GM21447 (cell line): ENCODE measurements at regions not wholly inside any gene's neighbourhood (a gene's known extent, or its start where the extent isn't known, plus 50 kb on each side); places are given as distances from the start of the nearest gene placed in this dataset.
A peak's percentile ranks its signal among the peaks of the same experiment; 100 is the strongest.
"Not testable (repeated sequence)": the region's sequence is repeated elsewhere in the genome, so short reads cannot be mapped to it uniquely, and the experiment has no call there.

Experiments used
- ATAC-seq: cut with Tn5 transposase; IDR thresholded peaks from one replicate; pipeline ENCODE4 v1.9.1; 2021; ENCODE audit not compliant: unreplicated experiment

DNA sequence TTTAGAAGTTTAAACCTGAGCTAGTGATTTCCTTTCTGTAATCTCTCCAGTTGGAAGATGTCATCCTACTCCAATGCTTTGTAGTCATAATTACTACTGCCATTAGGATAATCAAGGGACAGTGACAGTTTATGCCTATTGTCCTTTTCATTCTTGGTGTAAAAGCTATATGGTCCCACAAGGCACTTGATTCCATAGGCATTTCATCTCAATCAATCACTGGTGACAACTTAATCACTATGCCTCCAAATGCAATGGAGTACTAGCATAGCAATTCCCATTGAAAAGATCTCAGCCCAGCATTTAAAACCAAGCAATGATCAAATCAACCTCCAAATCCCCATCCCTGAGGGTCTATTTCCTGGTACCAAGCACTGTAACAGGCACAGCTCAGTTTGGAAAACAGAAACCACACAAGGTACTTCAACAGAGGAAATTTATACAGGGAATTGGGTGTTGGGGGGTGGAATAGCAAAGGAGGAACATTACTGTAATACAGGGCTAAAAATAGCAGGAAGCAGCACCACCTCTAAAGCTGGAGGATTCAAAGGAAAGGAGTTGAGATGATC, 51.0 kb downstream of the FHIP2A start:
- no peak for ATAC-seq

DNA sequence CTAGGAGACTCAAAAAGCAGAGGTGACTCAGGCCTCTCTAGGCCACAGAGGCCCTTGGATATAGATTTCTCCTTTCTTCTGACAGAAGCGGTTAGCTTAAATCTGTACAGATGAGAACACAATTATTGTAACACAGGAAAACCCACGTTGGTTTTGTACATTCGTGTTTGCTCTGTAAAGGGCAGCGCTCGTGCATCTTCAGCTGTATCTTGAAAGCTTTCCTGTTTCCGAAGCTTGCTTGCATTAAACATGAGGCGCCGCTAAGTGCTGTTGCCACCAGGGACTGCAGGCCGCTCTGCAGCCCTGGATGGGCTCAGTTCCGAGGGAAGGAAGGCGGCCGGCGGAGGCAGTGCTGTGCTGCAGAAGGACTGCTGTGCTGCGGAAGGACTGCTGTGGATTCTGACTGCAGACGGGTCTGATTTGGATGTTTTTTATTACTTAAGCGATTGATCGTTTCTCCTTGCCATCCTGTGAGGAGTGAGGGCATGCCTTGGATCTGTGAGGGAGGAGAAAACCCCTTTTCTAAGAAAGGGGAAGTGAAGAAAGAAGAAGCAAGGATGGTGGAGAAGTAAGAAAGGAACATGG, 53.3 kb downstream of the FHIP2A start:
- no peak for ATAC-seq

DNA sequence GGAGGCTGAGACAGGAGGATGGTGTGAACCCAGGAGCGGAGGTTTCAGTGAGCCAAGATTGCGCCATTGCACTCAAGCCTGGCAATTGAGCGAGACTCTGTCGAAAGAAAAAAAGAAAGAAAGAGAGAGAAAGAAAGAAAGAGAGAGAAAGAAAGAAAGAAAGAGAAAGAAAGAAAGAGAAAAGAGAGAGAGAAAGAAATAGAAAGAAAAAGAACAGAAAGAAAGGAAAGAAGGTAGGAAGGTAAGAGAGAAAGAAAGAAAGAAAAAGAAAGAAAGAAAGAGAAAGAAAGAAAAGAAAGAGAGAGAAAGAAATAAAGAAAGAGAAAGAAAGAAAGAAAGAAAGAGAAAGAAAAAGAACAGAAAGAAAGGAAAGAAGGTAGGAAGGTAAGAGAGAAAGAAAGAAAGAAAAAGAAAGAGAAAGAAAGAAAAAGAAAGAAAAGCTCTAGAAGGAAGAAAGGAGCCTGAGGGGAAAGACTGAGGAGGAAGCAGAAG, 54.1 kb downstream of the FHIP2A start:
- ATAC-seq = not testable (repeated sequence)

DNA sequence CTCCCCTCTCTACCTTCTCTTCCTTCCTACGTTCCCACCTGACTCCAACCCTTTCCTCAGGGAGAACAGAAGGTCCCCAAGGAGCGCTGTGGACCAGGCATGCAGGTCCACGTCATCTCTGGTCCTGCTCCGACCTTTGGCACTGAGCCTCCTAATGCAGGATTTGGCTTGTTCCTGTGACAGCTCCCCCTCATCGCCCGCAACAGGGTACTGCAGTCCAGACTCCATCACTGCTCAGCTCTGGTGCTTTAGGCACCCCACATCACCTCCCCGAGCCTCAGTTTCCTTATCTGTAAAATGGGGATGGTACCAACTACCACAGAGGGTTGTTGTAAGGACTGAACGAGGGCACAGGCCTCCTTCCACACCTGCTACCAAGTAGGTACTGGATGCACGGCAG, 54.6 kb downstream of the FHIP2A start:
- ATAC-seq = no peak

DNA sequence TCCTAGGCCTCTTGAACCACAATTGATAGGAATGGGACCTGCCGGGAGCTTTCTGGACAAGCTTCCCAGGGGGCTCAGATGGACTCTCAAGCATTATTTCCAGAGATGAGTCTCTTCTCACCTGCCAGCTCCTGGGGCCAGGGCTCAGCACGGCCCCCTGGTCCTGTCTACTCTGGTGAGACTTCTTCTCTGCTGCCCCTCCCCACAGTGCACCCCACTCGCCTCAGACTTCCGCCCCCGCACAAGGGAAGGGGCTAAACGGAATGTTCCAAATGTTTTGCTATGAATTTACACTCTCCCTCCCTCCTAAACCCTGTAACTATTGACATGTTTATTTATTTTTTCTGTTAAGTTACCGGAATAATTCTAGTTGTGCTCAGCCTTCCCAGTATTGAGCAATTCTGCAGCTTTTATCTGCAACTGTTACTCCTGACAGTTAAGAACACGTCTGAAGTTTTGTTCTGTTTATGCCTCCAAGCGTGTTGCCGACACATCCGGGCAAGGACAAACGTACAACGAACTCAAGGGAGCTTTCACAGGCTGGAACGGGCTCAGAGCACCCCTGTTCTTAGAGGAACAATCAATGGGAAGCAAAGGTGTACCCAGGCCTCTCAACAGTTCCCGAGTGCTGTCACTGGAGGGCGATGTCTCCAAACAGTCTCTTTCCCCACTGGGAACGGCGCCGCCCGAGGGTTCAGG, 55.2 kb downstream of the FHIP2A start:
- peak; percentile 77 for ATAC-seq

DNA sequence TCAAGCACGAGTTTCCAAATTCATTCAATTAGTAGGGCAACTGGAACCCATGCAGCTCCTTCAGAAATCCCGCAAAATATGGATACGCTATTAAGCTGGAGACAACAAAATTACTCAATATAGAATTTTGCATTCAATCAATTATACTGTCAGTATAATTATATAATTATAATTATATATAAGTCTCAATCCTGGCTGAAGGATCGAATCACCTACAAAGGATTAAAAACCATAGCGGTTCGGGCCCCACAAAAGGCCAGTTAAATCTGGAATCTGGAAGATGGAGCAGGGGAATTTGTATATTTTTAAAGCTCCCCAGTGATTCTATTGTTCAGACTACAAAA, 55.7 kb downstream of the FHIP2A start:
- no peak for ATAC-seq

DNA sequence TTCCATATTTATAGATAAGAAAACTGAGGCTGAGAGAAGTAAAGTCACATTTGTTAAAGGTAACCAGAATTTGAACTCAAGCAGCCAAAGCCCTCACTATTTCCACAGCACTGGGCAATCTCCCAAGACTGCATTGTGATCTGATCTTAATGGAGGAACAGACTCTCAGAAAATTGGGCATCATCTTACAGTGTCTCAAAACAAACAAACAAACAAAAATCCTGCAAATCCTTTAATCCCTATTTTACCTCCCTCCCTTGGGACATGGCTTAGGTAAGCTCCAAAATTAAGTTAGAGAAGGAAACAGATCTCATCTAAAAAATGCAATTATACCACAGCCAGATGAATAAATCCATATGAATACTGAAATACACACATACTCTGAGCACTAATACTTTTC, 57.5 kb downstream of the FHIP2A start:
- no peak for ATAC-seq

DNA sequence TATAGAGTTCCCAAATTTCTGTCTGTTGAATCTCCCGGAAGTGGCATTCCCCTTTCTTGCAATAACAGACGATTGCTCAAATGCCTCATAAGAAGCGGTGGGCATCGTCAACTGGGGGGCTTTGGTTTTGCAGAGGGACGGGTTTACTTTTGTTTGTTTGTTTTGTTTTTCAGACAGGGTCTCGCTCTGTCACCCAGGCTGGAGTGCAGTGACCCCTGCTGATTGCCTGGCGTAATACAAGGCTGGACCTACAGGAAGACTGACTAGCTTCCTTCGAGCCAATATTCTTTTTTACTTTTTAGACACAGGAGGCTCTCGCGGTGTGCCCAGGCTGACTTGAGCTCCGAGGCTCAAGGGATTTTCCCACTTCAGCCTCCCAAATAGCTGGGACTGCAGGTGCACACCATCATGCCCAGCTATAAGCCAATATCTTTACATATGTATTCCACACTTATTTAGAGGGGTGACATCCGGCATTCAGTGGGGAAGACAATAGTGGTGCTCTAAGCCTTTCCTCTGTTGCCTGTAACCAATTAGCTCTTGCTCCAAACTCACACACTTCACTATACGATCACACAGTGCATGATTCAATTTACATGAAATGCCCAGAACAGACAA, 58.1 kb downstream of the FHIP2A start:
- peak; percentile 54 for ATAC-seq

DNA sequence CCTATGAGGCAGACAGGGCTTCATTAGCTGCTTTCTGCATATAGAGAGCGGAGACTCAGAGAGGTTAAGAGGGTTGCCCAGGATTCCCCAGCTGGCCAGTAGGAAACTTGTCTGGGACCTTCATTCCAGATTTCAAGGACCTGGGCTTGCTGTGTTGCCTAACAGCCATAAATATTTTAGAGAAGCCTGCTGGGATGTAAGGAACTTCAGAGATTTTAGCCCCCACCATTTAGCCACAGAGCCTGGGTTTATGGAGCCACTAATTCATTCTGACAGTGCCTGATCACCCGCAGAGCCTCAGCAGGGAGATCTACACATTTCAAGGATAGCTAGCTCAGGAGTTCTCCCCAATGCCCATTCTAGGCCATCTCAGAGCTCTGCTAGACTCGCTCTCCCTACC, 56.6 kb upstream of the TRUB1 start:
- no peak for ATAC-seq

DNA sequence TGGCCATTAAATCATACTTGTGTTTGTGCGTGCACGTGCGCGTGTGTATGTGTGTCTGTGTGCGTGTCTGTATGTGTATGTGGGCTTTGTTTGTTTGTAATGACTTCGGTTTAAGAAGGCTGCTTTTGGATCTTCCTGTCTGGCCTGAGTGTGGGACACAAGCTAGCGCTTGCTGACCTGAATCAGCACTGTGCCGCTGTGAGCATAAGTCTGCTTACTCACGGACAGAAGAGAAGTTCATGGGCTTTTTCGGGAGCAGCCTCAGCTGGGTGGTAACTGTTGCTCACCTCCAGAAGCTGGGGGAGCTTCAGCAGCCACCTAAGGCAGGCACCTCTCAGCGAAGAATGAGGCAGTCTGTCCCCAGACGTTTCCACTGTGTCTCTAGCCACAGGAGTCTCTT, 56.1 kb upstream of the TRUB1 start:
- ATAC-seq = no peak

DNA sequence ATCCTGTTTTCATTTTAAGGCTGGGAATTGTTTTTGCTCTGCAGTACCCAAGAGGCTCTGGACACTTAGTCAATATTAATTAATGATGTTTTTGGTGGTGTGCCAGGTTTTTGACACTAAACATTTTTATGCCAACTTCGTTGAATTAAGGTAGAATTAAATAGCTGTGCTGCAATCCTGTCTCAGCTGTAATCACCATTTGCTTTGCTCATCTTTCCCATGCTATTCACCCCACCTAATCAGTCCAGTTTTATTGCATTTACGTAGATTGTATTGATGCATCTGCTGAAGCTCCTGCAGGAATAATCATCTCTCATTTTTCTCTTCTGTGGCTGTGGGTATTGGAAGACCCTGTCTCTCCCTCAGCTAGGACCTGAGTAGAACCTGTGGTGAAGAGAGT, 52.6 kb upstream of the TRUB1 start:
- no peak for ATAC-seq
